ENCODE measurements at regions not wholly inside any gene's neighbourhood (a gene's known extent, or its start where the extent isn't known, plus 50 kb on each side); places are given as distances from the start of the nearest gene placed in this dataset.

- TF ChIP-seq CTCF (conservative IDR thresholded peaks at IDR 0.05; ENCODE audit: low read depth, low read length) (peak; percentile 54), FOS (IDR thresholded peaks at IDR 0.05; ENCODE audit: low read depth, low read length) (no peak), POLR2A (IDR thresholded peaks at IDR 0.05; ENCODE audit: low read depth, low read length) (no peak)
These were observed 52.5 kb upstream of the ANTXR2 start (continued) for GRCh38 chr4:80125252-80126177.

Data from IMR-90 (cell line).